GM18517 (cell line): ENCODE measurements at regions not wholly inside any gene's neighbourhood (a gene's known extent, or its start where the extent isn't known, plus 50 kb on each side); places are given as distances from the start of the nearest gene placed in this dataset.

ENCODE experiments used
- ATAC-seq: cut with Tn5 transposase; IDR thresholded peaks from one replicate; pipeline ENCODE4 v1.9.1; 2021; ENCODE audit warnings: mild to moderate bottlenecking, moderate library complexity; ENCODE audit not compliant: unreplicated experiment

- ATAC-seq, result no peak
Observed at GRCh38 chr7:10212649-10213048, 761.0 kb upstream of the PHF14 start.

- ATAC-seq, result no peak
Observed at GRCh38 chr7:10216462-10216861, 757.2 kb upstream of the PHF14 start.

GRCh38 chr7:10221084-10221483 is 752.6 kb upstream of the PHF14 start:
- no peak for ATAC-seq

GRCh38 chr7:10222976-10223375 is 750.7 kb upstream of the PHF14 start:
- no peak for ATAC-seq

GRCh38 chr7:10225275-10225674 is 748.4 kb upstream of the PHF14 start:
- ATAC-seq, result no peak

GRCh38 chr7:10237306-10237705 is 736.4 kb upstream of the PHF14 start:
- ATAC-seq, result no peak

GRCh38 chr7:10238641-10239040 is 735.0 kb upstream of the PHF14 start:
- ATAC-seq, result no peak

- ATAC-seq, result no peak
Observed at GRCh38 chr7:10239695-10240345, 733.9 kb upstream of the PHF14 start.

- ATAC-seq, result no peak
Observed at GRCh38 chr7:10245406-10245805, 728.3 kb upstream of the PHF14 start.

GRCh38 chr7:10257438-10257837 is 716.2 kb upstream of the PHF14 start:
- ATAC-seq, result no peak

- no peak for ATAC-seq
Observed at GRCh38 chr7:10266976-10267375, 706.7 kb upstream of the PHF14 start.

- ATAC-seq, result no peak
Observed at GRCh38 chr7:10268034-10268433, 705.6 kb upstream of the PHF14 start.

GRCh38 chr7:10282909-10283308 is 690.8 kb upstream of the PHF14 start:
- no peak for ATAC-seq

GRCh38 chr7:10284001-10284400 is 689.7 kb upstream of the PHF14 start:
- no peak for ATAC-seq

GRCh38 chr7:10299384-10299783 is 674.3 kb upstream of the PHF14 start:
- no peak for ATAC-seq

GRCh38 chr7:10300577-10300976 is 673.1 kb upstream of the PHF14 start:
- no peak for ATAC-seq

- no peak for ATAC-seq
Observed at GRCh38 chr7:10308276-10308675, 665.4 kb upstream of the PHF14 start.

GRCh38 chr7:10312942-10313341 is 660.7 kb upstream of the PHF14 start:
- ATAC-seq, result no peak

GRCh38 chr7:10315881-10316280 is 657.8 kb upstream of the PHF14 start:
- no peak for ATAC-seq

GRCh38 chr7:10316488-10316887 is 657.2 kb upstream of the PHF14 start:
- ATAC-seq, result no peak

- no peak for ATAC-seq
Observed at GRCh38 chr7:10325395-10325794, 648.3 kb upstream of the PHF14 start.

GRCh38 chr7:10343108-10343507 is 630.6 kb upstream of the PHF14 start:
- ATAC-seq, result no peak

GRCh38 chr7:10346032-10346431 is 627.6 kb upstream of the PHF14 start:
- no peak for ATAC-seq
